Neutrophil (primary cell): ENCODE measurements at regions not wholly inside any gene's neighbourhood (a gene's known extent, or its start where the extent isn't known, plus 50 kb on each side); places are given as distances from the start of the nearest gene placed in this dataset.

Source experiments
- H3K27ac ChIP-seq: fragments of 200-600 bp; sonication (generic); 2 replicates; pipeline ENCODE4 v1.5.1; 2016; ENCODE audit warnings: mild to moderate bottlenecking, moderate library complexity
- H3K27me3 ChIP-seq: fragments of 200-600 bp; sonication (generic); 2 replicates; pipeline ENCODE4 v1.6.0; 2016; ENCODE audit warnings: mild to moderate bottlenecking
- H3K36me3 ChIP-seq: fragments of 200-600 bp; sonication (generic); 2 replicates; pipeline ENCODE4 v1.5.1; 2017
- H3K4me1 ChIP-seq, 2 experiments: fragments of 200-600 bp in 1 of 2; sonication (generic) in 1 of 2; 1 replicate in 1 of 2; 2 replicates in 1 of 2; pipeline versions ENCODE4 v1.5.1 to v1.6.1; 2013 to 2016; ENCODE audit warnings: low read depth in 1 of 2, low read length in 1 of 2, mild to moderate bottlenecking in 1 of 2, moderate library complexity in 1 of 2; ENCODE audit not compliant: control insufficient read depth in 1 of 2, insufficient read depth in 1 of 2
- H3K4me3 ChIP-seq, 2 experiments: fragments of 200-600 bp in 1 of 2; sonication (generic) in 1 of 2; 1 replicate in 1 of 2; 2 replicates in 1 of 2; pipeline ENCODE4 v1.5.1; 2013 to 2016; ENCODE audit warnings: low read depth in 1 of 2, low read length in 1 of 2, mild to moderate bottlenecking in 1 of 2, moderate library complexity in 1 of 2
- H3K9me3 ChIP-seq: fragments of 200-600 bp; sonication (generic); 2 replicates; pipeline ENCODE4 v1.5.1; 2016
- CTCF ChIP-seq: fragments of 200-600 bp; sonication (generic); IDR thresholded peaks from 2 replicates; pipeline ENCODE4 v1.5.1; 2016; ENCODE audit warnings: antibody characterized with exemption

DNA sequence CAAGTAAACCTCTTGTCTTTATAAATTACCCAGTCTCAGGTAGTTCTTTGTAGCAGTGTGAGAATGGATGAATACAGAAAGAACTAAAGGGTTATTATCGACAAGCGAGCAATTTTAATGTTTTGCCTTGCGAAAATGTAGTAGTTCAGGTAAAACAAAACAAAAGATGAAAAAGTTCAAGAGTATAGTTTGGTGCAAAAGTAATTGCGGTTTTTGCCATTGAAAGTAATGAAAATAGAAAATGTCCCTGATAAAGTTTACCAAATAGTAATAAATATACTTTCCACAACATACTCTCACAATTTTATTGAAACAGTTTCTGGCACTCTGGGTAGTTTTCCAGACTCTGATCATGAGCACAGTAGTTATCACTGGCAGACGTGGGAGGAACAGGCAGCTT lies 71.9 kb upstream of the SLC35B3 start:
- Histone ChIP-seq H3K9me3 (no peaks in the 10 kb centered on the region), H3K27me3 (no peaks in the 10 kb centered on the region), H3K36me3 (no peaks in the 10 kb centered on the region), H3K4me1 (no peaks in the 10 kb centered on the region), H3K4me3 (no peak overlapping the region), H3K27ac (no peak overlapping the region)
- no peak for TF ChIP-seq CTCF

GRCh38 chr6:8506126-8506525 lies 70.8 kb upstream of the SLC35B3 start:
- Histone ChIP-seq H3K36me3 (no peaks in the 10 kb centered on the region), H3K9me3 (no peaks in the 10 kb centered on the region), H3K4me1 (no peaks in the 10 kb centered on the region), H3K4me3 (no peak overlapping the region), H3K27ac (no peak overlapping the region), H3K27me3 (no peaks in the 10 kb centered on the region)
- no peak for TF ChIP-seq CTCF

GRCh38 chr6:8499540-8499939 lies 64.2 kb upstream of the SLC35B3 start:
- Histone ChIP-seq H3K36me3 (no peaks in the 10 kb centered on the region), H3K27ac (no peak overlapping the region), H3K4me3 (no peak overlapping the region), H3K9me3 (no peaks in the 10 kb centered on the region), H3K27me3 (no peaks in the 10 kb centered on the region), H3K4me1 (no peaks in the 10 kb centered on the region)
- TF ChIP-seq CTCF = no peak

DNA sequence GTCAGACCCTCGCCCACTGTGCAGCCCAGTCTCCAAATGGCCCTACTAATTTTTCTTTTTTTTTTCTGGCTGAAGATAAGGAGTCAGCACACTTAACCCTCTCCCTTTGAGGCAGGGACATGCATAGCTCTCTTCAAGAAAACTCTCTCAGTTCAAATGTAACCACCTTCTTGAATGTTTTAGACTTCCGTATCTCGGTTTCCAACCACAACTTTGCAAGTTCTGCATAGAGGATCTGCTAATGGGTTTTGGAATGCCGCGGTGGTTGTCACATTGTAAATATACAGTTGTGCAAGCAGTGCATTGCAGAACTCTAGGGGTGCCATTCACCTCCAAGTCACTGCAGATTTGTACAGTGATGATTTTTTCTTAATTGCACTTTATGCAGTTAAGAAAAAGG lies 59.4 kb upstream of the SLC35B3 start:
- H3K27me3 ChIP-seq = no peaks in the 10 kb centered on the region
- H3K36me3 ChIP-seq = no peaks in the 10 kb centered on the region
- no peaks in the 10 kb centered on the region for H3K9me3 ChIP-seq
- H3K4me1 ChIP-seq = no peaks in the 10 kb centered on the region
- TF ChIP-seq CTCF = no peak
- H3K27ac ChIP-seq = no peak overlapping the region
- no peak overlapping the region for H3K4me3 ChIP-seq

- Histone ChIP-seq H3K27ac (no peak overlapping the region), H3K9me3 (no peaks in the 10 kb centered on the region), H3K27me3 (no peaks in the 10 kb centered on the region), H3K36me3 (no peaks in the 10 kb centered on the region), H3K4me1 (no peaks in the 10 kb centered on the region), H3K4me3 (no peak overlapping the region)
- TF ChIP-seq CTCF = no peak
Measured at GRCh38 chr6:8492536-8493133, 57.3 kb upstream of the SLC35B3 start.
